ENCODE measurements at regions not wholly inside any gene's neighbourhood (a gene's known extent, or its start where the extent isn't known, plus 50 kb on each side); places are given as distances from the start of the nearest gene placed in this dataset.
"Not testable (repeated sequence)": the region's sequence is repeated elsewhere in the genome, so short reads cannot be mapped to it uniquely, and the experiment has no call there.

- no peaks in the 10 kb centered on the region for H3K27me3 Mint-ChIP-seq
- POLR2A ChIA-PET: no interaction called here
- no peak for TF ChIP-seq CTCF (IDR thresholded peaks at IDR 0.05)
- DNase-seq (no peak), ATAC-seq (no peak)
- intact Hi-C loops (cut with micrococcal nuclease): no loop called here
- no peak overlapping the region for H3K4me3 Mint-ChIP-seq
- peaks cover 15% of the 10 kb centered on the region for H3K4me1 Mint-ChIP-seq (ENCODE audit: low read depth)
- H3K9me3 Mint-ChIP-seq: no peaks in the 10 kb centered on the region
- H3K27ac Mint-ChIP-seq: no peak overlapping the region
- CTCF ChIA-PET: no interaction called here
- no peaks in the 10 kb centered on the region for H3K36me3 Mint-ChIP-seq (ENCODE audit: low read depth)
Measured at GRCh38 chrX:53795576-53795975, 109.1 kb upstream of the HUWE1 start.

- no peaks in the 10 kb centered on the region for H3K9me3 Mint-ChIP-seq
- H3K4me1 Mint-ChIP-seq (ENCODE audit: low read depth): peaks cover 15% of the 10 kb centered on the region
- H3K27me3 Mint-ChIP-seq: no peaks in the 10 kb centered on the region
- intact Hi-C loops (cut with micrococcal nuclease): no loop called here
- H3K36me3 Mint-ChIP-seq (ENCODE audit: low read depth): no peaks in the 10 kb centered on the region
- TF ChIP-seq CTCF (IDR thresholded peaks at IDR 0.05): no peak
- CTCF ChIA-PET: no interaction called here
- DNase-seq (no peak), ATAC-seq (no peak)
- no peak overlapping the region for H3K27ac Mint-ChIP-seq
- POLR2A ChIA-PET: no interaction called here
- H3K4me3 Mint-ChIP-seq: no peak overlapping the region
Measured at GRCh38 chrX:53794181-53794580, 107.7 kb upstream of the HUWE1 start.

GRCh38 chrX:53768865-53769264, 82.3 kb upstream of the HUWE1 start:
- H3K36me3 Mint-ChIP-seq (ENCODE audit: low read depth): no peaks in the 10 kb centered on the region
- H3K9me3 Mint-ChIP-seq: no peaks in the 10 kb centered on the region
- H3K4me1 Mint-ChIP-seq (ENCODE audit: low read depth): peaks cover 19% of the 10 kb centered on the region
- intact Hi-C loops (cut with micrococcal nuclease): no loop called here
- H3K27me3 Mint-ChIP-seq: no peaks in the 10 kb centered on the region
- DNase-seq (no peak), ATAC-seq (no peak)
- no peak overlapping the region for H3K4me3 Mint-ChIP-seq
- TF ChIP-seq CTCF (IDR thresholded peaks at IDR 0.05): no peak
- ChIA-PET CTCF (no interaction called here), POLR2A (no interaction called here)
- no peak overlapping the region for H3K27ac Mint-ChIP-seq

- no peaks in the 10 kb centered on the region for H3K36me3 Mint-ChIP-seq (ENCODE audit: low read depth)
- DNase-seq (peak; percentile 22), ATAC-seq (peak; percentile 66)
- no peaks in the 10 kb centered on the region for H3K27me3 Mint-ChIP-seq
- ChIA-PET CTCF (no interaction called here), POLR2A (interaction anchor here (0.5 kb wide), 1 partner anchor 52 kb away, joined by 3 read pairs; no protein-coding TSS in a partner anchor)
- no peak for TF ChIP-seq CTCF (IDR thresholded peaks at IDR 0.05)
- H3K4me1 Mint-ChIP-seq (ENCODE audit: low read depth): peaks cover 19% of the 10 kb centered on the region
- no peak overlapping the region for H3K4me3 Mint-ChIP-seq
- intact Hi-C loops (cut with micrococcal nuclease): no loop called here
- no peaks in the 10 kb centered on the region for H3K9me3 Mint-ChIP-seq
- H3K27ac Mint-ChIP-seq: peak overlapping the region; percentile 59
Measured at GRCh38 chrX:53768451-53768850, 81.9 kb upstream of the HUWE1 start.

GRCh38 chrX:53767544-53767943, 81.0 kb upstream of the HUWE1 start:
- Mint-ChIP-seq H3K4me1 (ENCODE audit: low read depth) (peaks cover 19% of the 10 kb centered on the region), H3K9me3 (no peaks in the 10 kb centered on the region), H3K36me3 (ENCODE audit: low read depth) (no peaks in the 10 kb centered on the region), H3K27me3 (no peaks in the 10 kb centered on the region), H3K27ac (no peak overlapping the region), H3K4me3 (no peak overlapping the region)
- DNase-seq (no peak), ATAC-seq (no peak)
- POLR2A ChIA-PET: no interaction called here
- CTCF ChIA-PET: no interaction called here
- intact Hi-C loops (cut with micrococcal nuclease): no loop called here
- no peak for TF ChIP-seq CTCF (IDR thresholded peaks at IDR 0.05)

- H3K4me3 Mint-ChIP-seq; DNase-seq; H3K27me3 Mint-ChIP-seq; H3K27ac Mint-ChIP-seq; CTCF ChIA-PET; intact Hi-C loops (cut with micrococcal nuclease); H3K4me1 Mint-ChIP-seq (ENCODE audit: low read depth); H3K9me3 Mint-ChIP-seq; POLR2A ChIA-PET; H3K36me3 Mint-ChIP-seq (ENCODE audit: low read depth): not testable (repeated sequence)
- peak; percentile 49 for ATAC-seq
Measured at GRCh38 chrX:53757181-53757580, 70.7 kb upstream of the HUWE1 start.

Data from activated CD8-positive, alpha-beta T cell treated with anti-CD3 and anti-CD28 coated beads for 36 hours (primary cell).